Muscle of leg (tissue), 3 donors: ENCODE measurements at regions not wholly inside any gene's neighbourhood (a gene's known extent, or its start where the extent isn't known, plus 50 kb on each side); places are given as distances from the start of the nearest gene placed in this dataset.

ENCODE experiments used
- DNase-seq: peaks from one replicate; pipeline ENCODE4 v3.0.0; 2013
- H3K27ac ChIP-seq: one replicate; pipeline ENCODE4 v1.5.1; 2013; ENCODE audit warnings: mild to moderate bottlenecking, low read length, control low read depth
- H3K27me3 ChIP-seq: one replicate; pipeline ENCODE4 v1.6.1; 2013; ENCODE audit warnings: low read length; ENCODE audit not compliant: control insufficient read depth, insufficient read depth
- H3K36me3 ChIP-seq: one replicate; pipeline ENCODE4 v1.6.1; 2013; ENCODE audit warnings: low read length; ENCODE audit not compliant: control insufficient read depth, insufficient read depth
- H3K4me1 ChIP-seq: one replicate; pipeline ENCODE4 v1.6.1; 2013; ENCODE audit warnings: low read length; ENCODE audit not compliant: control insufficient read depth, insufficient read depth
- H3K4me3 ChIP-seq: one replicate; pipeline ENCODE4 v1.5.1; 2013; ENCODE audit warnings: low read length, control low read depth
- H3K9me3 ChIP-seq: replicated peaks from 2 replicates; pipeline ENCODE4 v1.6.1; 2013; ENCODE audit warnings: low read depth, low read length; ENCODE audit not compliant: control insufficient read depth
- WGBS: methylation state at CpG from one replicate; pipeline ENCODE4 v1.1.5; 2013; ENCODE audit warnings: missing lambda C conversion rate; ENCODE audit not compliant: insufficient coverage; 5-methylcytosine and 5-hydroxymethylcytosine counted together

- peaks cover 4% of the 10 kb centered on the region for H3K27me3 ChIP-seq
Measured at GRCh38 chr22:49191506-49191980, 636.1 kb downstream of the BRD1 start.

DNA sequence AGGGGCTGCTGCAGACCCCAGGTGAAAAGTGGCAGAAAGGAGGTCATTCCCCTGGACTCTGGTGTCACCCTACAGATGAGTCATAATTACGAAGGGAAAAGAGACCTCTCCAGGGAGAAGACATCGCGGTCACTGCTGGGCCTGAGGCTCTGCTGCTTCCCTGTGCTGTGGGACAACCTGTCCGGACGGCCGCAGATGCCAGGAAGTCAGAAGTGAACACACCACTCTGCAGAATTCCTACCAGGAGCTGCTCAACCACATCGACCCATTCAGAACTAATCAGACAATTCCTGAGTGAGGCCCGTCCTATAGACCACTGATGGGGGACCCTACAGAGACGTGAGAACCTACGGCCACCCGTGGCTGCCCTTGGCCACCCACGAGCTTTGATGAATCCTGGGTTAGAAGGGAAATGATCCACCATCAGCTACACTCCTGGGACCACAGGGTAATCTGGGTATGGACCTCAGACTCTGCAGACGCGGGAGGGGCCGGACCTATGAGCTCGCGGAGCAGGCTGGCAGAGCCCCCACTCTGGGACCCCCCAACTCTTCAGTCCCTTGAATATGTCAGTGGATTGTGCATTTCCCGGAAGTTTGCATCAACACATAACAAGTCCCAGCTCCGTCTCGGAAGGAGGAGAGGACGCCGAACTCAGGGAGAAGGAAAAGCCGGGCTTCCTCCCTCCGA, 636.7 kb downstream of the BRD1 start:
- H3K27me3 ChIP-seq, result peaks cover 4% of the 10 kb centered on the region
- no peaks in the 10 kb centered on the region for H3K9me3 ChIP-seq
- no peak overlapping the region for H3K4me3 ChIP-seq
- no peak for DNase-seq
- H3K27ac ChIP-seq, result no peak overlapping the region
- 88% methylated on average over 18 of the region's 24 CpGs for WGBS
- H3K36me3 ChIP-seq, result no peaks in the 10 kb centered on the region
- peaks cover 8% of the 10 kb centered on the region for H3K4me1 ChIP-seq

More at GRCh38 chr22:49191506-49191980, 636.1 kb downstream of the BRD1 start:
- H3K4me3 ChIP-seq, result no peak overlapping the region
- no peaks in the 10 kb centered on the region for H3K36me3 ChIP-seq
- H3K4me1 ChIP-seq, result peaks cover 8% of the 10 kb centered on the region
- WGBS, result 83% methylated on average over 16 of the region's 16 CpGs
- no peaks in the 10 kb centered on the region for H3K9me3 ChIP-seq
- DNase-seq, result no peak
- H3K27ac ChIP-seq, result peak overlapping the region; percentile 20

GRCh38 chr22:49189871-49190270, 637.8 kb downstream of the BRD1 start:
- whole genome bisulfite sequencing, result 92% methylated on average over 13 of the region's 14 CpGs
- Histone ChIP-seq H3K36me3 (no peaks in the 10 kb centered on the region), H3K4me1 (peaks cover 8% of the 10 kb centered on the region), H3K9me3 (no peaks in the 10 kb centered on the region), H3K27ac (no peak overlapping the region), H3K4me3 (no peak overlapping the region), H3K27me3 (peaks cover 4% of the 10 kb centered on the region)
- DNase-seq, result no peak

DNA sequence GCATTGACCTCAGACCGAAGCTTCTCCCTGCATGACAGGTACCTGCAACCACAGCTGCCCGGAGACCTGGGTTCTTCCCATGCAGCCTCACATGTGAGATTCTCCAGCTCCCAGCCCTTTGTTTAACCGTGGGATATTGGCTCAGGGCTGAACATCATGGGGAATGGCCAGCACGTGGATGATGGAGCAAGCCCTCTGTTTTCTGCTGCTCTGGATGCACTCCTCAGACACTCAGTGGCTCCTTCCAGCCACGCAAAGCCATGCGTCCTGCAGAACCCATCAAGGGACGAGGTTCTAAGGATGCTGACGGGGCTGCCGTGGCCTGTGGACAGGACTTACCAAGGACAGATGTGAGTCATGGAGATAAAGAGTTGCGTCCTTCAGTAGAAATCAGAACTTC, 639.1 kb downstream of the BRD1 start:
- no peak for DNase-seq
- no peaks in the 10 kb centered on the region for H3K9me3 ChIP-seq
- peaks cover 4% of the 10 kb centered on the region for H3K27me3 ChIP-seq
- no peaks in the 10 kb centered on the region for H3K36me3 ChIP-seq
- peaks cover 8% of the 10 kb centered on the region for H3K4me1 ChIP-seq
- no peak overlapping the region for H3K27ac ChIP-seq
- WGBS, result 92% methylated on average over 10 of the region's 10 CpGs
- H3K4me3 ChIP-seq, result no peak overlapping the region

DNA sequence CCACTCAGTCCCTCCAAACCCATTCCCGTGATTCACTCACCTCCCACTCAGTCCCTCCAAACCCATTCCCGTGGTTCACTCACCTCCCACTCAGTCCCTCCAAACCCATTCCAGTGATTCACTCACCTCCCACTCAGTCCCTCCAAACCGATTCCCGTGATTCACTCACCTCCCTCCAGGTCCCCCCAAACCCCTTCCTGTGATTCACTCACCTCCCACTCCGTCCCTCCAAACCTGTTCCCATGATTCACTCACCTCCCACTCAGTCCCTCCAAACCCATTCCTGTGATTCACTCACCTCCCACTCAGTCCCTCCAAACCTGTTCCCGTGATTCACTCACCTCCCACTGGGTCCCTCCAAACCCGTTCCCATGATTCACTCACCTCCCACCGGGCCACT, 639.6 kb downstream of the BRD1 start:
- H3K4me1 ChIP-seq, result peaks cover 8% of the 10 kb centered on the region
- no peaks in the 10 kb centered on the region for H3K9me3 ChIP-seq
- H3K4me3 ChIP-seq, result no peak overlapping the region
- H3K27ac ChIP-seq, result no peak overlapping the region
- H3K36me3 ChIP-seq, result no peaks in the 10 kb centered on the region
- peaks cover 4% of the 10 kb centered on the region for H3K27me3 ChIP-seq
- 74% methylated on average over 8 of the region's 8 CpGs for WGBS
- DNase-seq, result no peak

DNA sequence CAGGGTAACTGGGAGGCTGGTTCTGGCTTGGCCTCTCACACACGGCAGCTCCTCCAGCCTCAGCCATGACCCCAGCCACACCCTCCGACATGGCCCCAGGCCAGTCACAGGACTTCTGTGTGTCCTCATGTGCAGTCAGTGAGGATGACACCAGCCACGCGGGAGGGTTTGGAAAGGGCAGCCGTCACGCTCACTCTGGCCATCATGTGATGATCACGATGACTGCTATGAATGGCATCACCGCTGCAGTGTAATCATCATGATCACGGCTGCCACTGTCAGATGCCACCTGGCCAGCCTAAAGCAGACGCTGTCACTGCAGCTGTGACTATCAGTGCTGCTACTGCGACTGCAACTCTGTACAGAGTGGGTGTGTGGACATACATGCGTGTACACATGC, 640.9 kb downstream of the BRD1 start:
- peaks cover under 1% of the 10 kb centered on the region for H3K4me1 ChIP-seq
- DNase-seq, result no peak
- H3K9me3 ChIP-seq, result no peaks in the 10 kb centered on the region
- WGBS, result 76% methylated on average over 11 of the region's 12 CpGs
- no peak overlapping the region for H3K27ac ChIP-seq
- no peaks in the 10 kb centered on the region for H3K36me3 ChIP-seq
- H3K4me3 ChIP-seq, result no peak overlapping the region
- H3K27me3 ChIP-seq, result no peaks in the 10 kb centered on the region

GRCh38 chr22:49186293-49186692, 641.4 kb downstream of the BRD1 start:
- no peak overlapping the region for H3K27ac ChIP-seq
- H3K36me3 ChIP-seq, result no peaks in the 10 kb centered on the region
- no peaks in the 10 kb centered on the region for H3K9me3 ChIP-seq
- H3K4me1 ChIP-seq, result no peaks in the 10 kb centered on the region
- no CpG with 5 or more reads among the region's 1 CpG for WGBS
- H3K4me3 ChIP-seq, result no peak overlapping the region
- H3K27me3 ChIP-seq, result no peaks in the 10 kb centered on the region
- DNase-seq, result no peak

- no peak overlapping the region for H3K4me3 ChIP-seq
- H3K9me3 ChIP-seq, result no peaks in the 10 kb centered on the region
- H3K27ac ChIP-seq, result no peak overlapping the region
- H3K36me3 ChIP-seq, result no peaks in the 10 kb centered on the region
- DNase-seq, result no peak
- no peaks in the 10 kb centered on the region for H3K4me1 ChIP-seq
- WGBS, result 83% methylated on average over 3 of the region's 4 CpGs
- H3K27me3 ChIP-seq, result no peaks in the 10 kb centered on the region
Measured at GRCh38 chr22:49185312-49185969, 642.2 kb downstream of the BRD1 start.

GRCh38 chr22:49184736-49185135, 642.9 kb downstream of the BRD1 start:
- 85% methylated on average over 11 of the region's 15 CpGs for WGBS
- no peak overlapping the region for H3K4me3 ChIP-seq
- no peaks in the 10 kb centered on the region for H3K27me3 ChIP-seq
- H3K9me3 ChIP-seq, result no peaks in the 10 kb centered on the region
- H3K27ac ChIP-seq, result no peak overlapping the region
- H3K36me3 ChIP-seq, result no peaks in the 10 kb centered on the region
- H3K4me1 ChIP-seq, result no peaks in the 10 kb centered on the region
- DNase-seq, result no peak

GRCh38 chr22:49183826-49184216, 643.9 kb downstream of the BRD1 start:
- DNase-seq, result no peak
- H3K27ac ChIP-seq, result no peak overlapping the region
- 88% methylated on average over 26 of the region's 26 CpGs for WGBS
- H3K4me3 ChIP-seq, result no peak overlapping the region
- no peaks in the 10 kb centered on the region for H3K27me3 ChIP-seq
- H3K4me1 ChIP-seq, result no peaks in the 10 kb centered on the region
- H3K36me3 ChIP-seq, result no peaks in the 10 kb centered on the region
- H3K9me3 ChIP-seq, result no peaks in the 10 kb centered on the region
